GM19328 (cell line): ENCODE measurements at regions not wholly inside any gene's neighbourhood (a gene's known extent, or its start where the extent isn't known, plus 50 kb on each side); places are given as distances from the start of the nearest gene placed in this dataset.

ENCODE experiments used
- ATAC-seq: cut with Tn5 transposase; IDR thresholded peaks from one replicate; pipeline ENCODE4 v1.9.1; 2021; ENCODE audit warnings: mild to moderate bottlenecking, moderate library complexity; ENCODE audit not compliant: unreplicated experiment

- ATAC-seq = no peak
Measured at GRCh38 chrX:30156880-30157560, 58.3 kb upstream of the MAGEB2 start.

- ATAC-seq = no peak
Measured at GRCh38 chrX:30161043-30161442, 54.3 kb upstream of the MAGEB2 start.
